Central memory CD8-positive, alpha-beta T cell (primary cell): ENCODE measurements at regions not wholly inside any gene's neighbourhood (a gene's known extent, or its start where the extent isn't known, plus 50 kb on each side); places are given as distances from the start of the nearest gene placed in this dataset.

Experiments used
- ATAC-seq: fragments of 150-1000 bp; cut with Tn5 transposase; replicated peaks from 2 replicates; pipeline ENCODE4 v1.10.0; 2022; ENCODE audit warnings: mild to moderate bottlenecking, moderate FRiP score, moderate number of reproducible peaks; ENCODE audit not compliant: poor library complexity, severe bottlenecking; ENCODE audit errors: extremely low read depth
- DNase-seq, 2 donors: peaks; one replicate each; pipeline ENCODE4 v3.0.0; 2021; ENCODE audit warnings: low spot score in 2 of 2
- H3K27ac Mint-ChIP-seq: one replicate; pipeline ENCODE4 v1.8.0; 2022; ENCODE audit warnings: low read depth, mild to moderate bottlenecking, moderate library complexity, mixed read lengths
- H3K27me3 Mint-ChIP-seq: one replicate; pipeline ENCODE4 v1.8.0; 2022; ENCODE audit warnings: mixed read lengths
- H3K36me3 Mint-ChIP-seq: one replicate; pipeline ENCODE4 v1.8.0; 2022; ENCODE audit warnings: mild to moderate bottlenecking, moderate library complexity, mixed read lengths; ENCODE audit not compliant: insufficient read depth
- H3K4me1 Mint-ChIP-seq: one replicate; pipeline ENCODE4 v1.8.0; 2022; ENCODE audit warnings: mixed read lengths
- H3K4me3 Mint-ChIP-seq: one replicate; pipeline ENCODE4 v1.8.0; 2022; ENCODE audit warnings: mild to moderate bottlenecking, moderate library complexity, mixed read lengths
- H3K9me3 Mint-ChIP-seq: one replicate; pipeline ENCODE4 v1.8.0; 2022; ENCODE audit warnings: mixed read lengths

DNA sequence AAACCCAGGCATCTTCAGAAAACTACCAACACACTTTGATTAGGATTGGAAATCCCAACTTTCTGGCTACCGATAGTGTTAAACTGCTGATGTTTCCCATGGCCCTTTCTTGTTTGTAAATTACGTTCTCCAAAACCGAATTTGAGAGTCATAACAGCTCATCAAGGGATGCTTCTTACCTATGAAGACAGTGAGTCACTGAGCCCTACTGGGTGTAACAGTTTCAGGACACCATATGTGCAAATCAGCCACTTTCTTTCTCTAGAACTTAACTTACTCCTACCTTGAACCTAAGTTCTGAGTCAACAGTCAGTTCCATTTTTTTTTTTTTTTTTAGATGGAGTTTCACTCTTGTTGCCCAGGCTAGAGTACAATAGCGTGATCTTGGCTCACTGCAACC lies 410.1 kb upstream of the TSHZ3 start:
- no peak for ATAC-seq
- H3K4me1 Mint-ChIP-seq = no peaks in the 10 kb centered on the region
- no peaks in the 10 kb centered on the region for H3K9me3 Mint-ChIP-seq
- no peak overlapping the region for H3K4me3 Mint-ChIP-seq
- H3K27ac Mint-ChIP-seq = no peak overlapping the region
- H3K27me3 Mint-ChIP-seq = no peaks in the 10 kb centered on the region
- DNase-seq = no peak
- peaks cover 1% of the 10 kb centered on the region for H3K36me3 Mint-ChIP-seq

DNA sequence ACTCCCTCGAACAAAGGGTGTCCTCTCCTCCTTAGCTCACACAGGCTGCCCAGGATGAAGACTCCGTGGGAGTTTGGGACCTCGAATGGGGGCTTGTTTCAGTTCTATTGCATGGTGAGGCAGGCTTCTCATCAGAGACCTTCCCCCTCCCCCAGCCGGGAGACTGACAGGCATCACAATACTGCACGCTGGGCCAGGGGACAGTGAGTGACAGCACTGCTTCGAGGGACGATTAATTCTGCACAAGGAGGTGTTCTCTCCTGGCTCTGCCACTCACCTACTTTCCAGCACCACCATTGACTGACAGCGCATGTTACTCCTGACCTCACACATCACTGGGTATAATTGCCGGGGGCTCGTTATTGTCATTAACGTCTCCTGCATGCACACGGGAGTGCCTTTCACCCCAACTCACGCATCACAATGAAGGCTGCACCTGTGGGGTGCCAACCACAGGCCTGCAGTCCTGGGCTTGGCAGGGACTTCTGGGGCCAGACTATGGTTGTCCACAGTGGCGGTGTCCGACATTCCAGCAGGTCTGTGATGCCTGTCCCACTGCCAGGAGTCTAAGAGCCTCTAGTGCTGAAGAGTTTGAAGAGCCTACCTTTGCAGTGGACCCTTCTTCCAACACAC lies 412.2 kb upstream of the TSHZ3 start:
- Mint-ChIP-seq H3K4me3 (no peak overlapping the region), H3K27ac (no peak overlapping the region), H3K36me3 (peaks cover 1% of the 10 kb centered on the region), H3K4me1 (no peaks in the 10 kb centered on the region), H3K9me3 (peaks cover 6% of the 10 kb centered on the region), H3K27me3 (peaks cover 12% of the 10 kb centered on the region)
- no peak for DNase-seq
- ATAC-seq = no peak

DNA sequence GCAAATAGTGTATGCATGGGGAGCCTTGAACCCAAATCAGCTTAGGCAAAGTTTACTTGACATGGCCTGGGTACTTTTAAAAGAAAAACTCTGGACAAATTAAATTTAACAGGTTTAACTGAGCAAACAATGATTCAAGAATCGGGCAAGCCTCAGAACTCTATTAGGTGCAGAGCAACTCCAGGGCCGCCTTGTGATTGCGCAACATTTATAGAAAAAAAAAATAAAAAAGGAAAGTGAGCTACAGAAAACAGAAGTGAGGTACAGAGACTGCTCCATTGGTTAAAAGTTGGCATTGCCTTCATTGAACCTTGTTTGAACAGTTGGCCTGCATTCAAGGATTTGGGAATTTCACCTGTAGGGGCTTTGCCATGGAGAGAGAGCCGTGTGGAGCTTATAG lies 421.0 kb upstream of the TSHZ3 start:
- ATAC-seq (no peak), DNase-seq (no peak)
- no peak overlapping the region for H3K27ac Mint-ChIP-seq
- H3K4me3 Mint-ChIP-seq = no peak overlapping the region
- peaks cover 5% of the 10 kb centered on the region for H3K27me3 Mint-ChIP-seq
- H3K4me1 Mint-ChIP-seq = no peaks in the 10 kb centered on the region
- H3K36me3 Mint-ChIP-seq = no peaks in the 10 kb centered on the region
- H3K9me3 Mint-ChIP-seq = no peaks in the 10 kb centered on the region

DNA sequence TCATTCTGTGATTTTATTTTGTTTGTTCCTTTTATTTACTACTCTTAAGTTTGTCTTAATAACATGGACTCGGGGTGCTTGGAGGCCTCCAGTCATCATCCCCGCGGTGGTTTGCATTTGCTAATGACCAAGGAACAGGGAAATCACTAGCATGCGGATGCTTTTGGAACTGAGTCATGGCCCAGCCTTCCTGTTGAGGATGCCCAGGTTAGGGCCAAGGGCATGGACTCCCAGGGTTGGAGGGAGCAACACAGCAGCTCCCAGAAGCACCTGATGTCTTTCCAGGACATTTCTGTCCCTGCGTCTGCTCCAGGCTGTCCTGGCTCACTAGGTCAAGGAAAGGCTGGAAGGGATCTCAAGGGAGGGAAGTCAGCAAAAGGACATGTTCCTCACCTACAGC lies 423.7 kb upstream of the TSHZ3 start:
- no peak overlapping the region for H3K27ac Mint-ChIP-seq
- H3K4me3 Mint-ChIP-seq = no peak overlapping the region
- ATAC-seq (no peak), DNase-seq (no peak)
- no peaks in the 10 kb centered on the region for H3K4me1 Mint-ChIP-seq
- no peaks in the 10 kb centered on the region for H3K27me3 Mint-ChIP-seq
- no peaks in the 10 kb centered on the region for H3K9me3 Mint-ChIP-seq
- no peaks in the 10 kb centered on the region for H3K36me3 Mint-ChIP-seq

DNA sequence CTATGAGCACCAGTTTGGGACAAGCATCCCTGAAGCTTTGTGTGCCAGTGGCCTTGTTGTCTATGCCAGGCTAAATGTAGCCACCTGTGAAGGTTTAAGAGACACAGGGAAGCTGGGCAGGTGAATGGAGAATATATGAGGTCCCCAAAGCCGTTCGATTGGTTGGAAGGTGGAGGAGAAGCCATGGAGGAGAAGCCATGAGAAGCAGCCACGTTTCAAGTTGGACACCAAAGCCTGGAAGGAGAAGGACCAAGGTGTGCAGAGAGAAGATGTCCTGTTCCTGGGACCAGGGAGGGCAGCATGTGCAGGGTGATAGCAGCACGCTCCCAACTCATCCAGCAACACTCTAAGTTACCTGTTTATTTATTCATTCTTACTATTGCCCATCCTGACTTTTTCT lies 432.3 kb upstream of the TSHZ3 start:
- H3K4me1 Mint-ChIP-seq = no peaks in the 10 kb centered on the region
- H3K4me3 Mint-ChIP-seq = no peak overlapping the region
- H3K27me3 Mint-ChIP-seq = no peaks in the 10 kb centered on the region
- no peak for DNase-seq
- H3K27ac Mint-ChIP-seq = no peak overlapping the region
- no peaks in the 10 kb centered on the region for H3K36me3 Mint-ChIP-seq
- ATAC-seq = no peak
- H3K9me3 Mint-ChIP-seq = no peaks in the 10 kb centered on the region

DNA sequence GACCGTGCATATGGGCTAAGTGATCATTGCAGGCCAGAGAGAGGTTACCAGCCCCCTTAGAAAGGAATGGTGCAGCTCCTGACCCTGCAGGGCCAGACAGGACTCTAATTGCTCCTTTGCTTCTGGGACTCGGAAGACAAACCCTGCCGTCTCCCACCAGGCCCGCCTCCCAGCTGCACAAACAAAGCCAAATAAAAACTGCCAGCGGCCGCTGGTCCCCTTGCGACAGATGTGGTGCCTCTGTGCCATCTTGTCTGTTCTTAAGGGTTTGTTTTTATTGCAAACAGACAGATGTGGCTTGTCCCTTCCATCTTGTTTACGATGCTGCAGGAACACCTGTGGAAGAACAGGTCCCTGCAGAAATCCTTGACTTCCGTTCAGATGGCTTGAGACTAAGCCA lies 434.4 kb upstream of the TSHZ3 start:
- ATAC-seq (no peak), DNase-seq (no peak)
- H3K4me3 Mint-ChIP-seq = no peak overlapping the region
- H3K27ac Mint-ChIP-seq = no peak overlapping the region
- no peaks in the 10 kb centered on the region for H3K4me1 Mint-ChIP-seq
- H3K9me3 Mint-ChIP-seq = no peaks in the 10 kb centered on the region
- no peaks in the 10 kb centered on the region for H3K36me3 Mint-ChIP-seq
- peaks cover 16% of the 10 kb centered on the region for H3K27me3 Mint-ChIP-seq

DNA sequence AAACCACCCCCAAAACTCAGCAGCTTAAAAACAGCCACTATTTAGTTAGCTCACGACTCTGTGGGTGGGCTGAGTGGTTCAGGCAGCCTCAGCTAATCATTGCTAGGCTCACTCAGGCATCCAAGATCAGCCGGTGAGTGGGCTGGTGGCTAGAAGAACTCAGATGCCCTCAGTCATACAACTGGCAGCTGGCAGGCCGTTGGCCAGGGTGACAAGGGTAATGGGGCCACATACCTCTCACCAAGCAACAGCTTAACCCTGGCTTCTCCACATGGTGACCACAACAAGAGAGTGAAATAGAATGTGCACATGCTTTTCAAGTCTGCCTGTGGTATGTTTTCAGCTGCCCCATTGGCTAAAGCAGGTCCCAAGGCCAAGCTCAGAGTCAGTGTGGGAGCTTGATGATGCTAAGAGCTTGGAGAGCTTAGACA lies 435.4 kb upstream of the TSHZ3 start:
- Mint-ChIP-seq H3K9me3 (no peaks in the 10 kb centered on the region), H3K4me3 (no peak overlapping the region), H3K4me1 (no peaks in the 10 kb centered on the region), H3K36me3 (no peaks in the 10 kb centered on the region), H3K27me3 (peaks cover 19% of the 10 kb centered on the region), H3K27ac (no peak overlapping the region)
- ATAC-seq (no peak), DNase-seq (no peak)

DNA sequence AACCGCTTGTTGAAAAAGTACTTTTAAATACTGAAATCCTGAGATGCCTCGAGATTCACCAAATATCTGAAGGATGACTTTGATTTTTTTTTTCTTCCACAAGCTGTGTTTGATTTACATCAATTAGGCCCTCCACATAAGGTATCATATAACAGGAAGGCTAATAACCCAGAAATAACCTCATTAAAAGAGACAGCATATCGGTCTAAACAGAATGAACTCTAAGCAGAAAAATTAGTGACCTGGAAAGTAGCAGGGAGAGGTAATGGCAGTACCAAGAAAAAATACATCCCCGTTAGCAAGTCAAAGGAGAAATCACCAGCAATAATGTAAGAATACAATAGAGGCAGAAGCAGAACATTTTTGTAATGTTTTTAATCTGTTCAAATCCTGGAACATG lies 452.4 kb upstream of the TSHZ3 start:
- H3K36me3 Mint-ChIP-seq = no peaks in the 10 kb centered on the region
- H3K4me1 Mint-ChIP-seq = no peaks in the 10 kb centered on the region
- no peak overlapping the region for H3K27ac Mint-ChIP-seq
- peaks cover 9% of the 10 kb centered on the region for H3K9me3 Mint-ChIP-seq
- DNase-seq = no peak
- ATAC-seq = no peak
- no peak overlapping the region for H3K4me3 Mint-ChIP-seq
- peaks cover 10% of the 10 kb centered on the region for H3K27me3 Mint-ChIP-seq

DNA sequence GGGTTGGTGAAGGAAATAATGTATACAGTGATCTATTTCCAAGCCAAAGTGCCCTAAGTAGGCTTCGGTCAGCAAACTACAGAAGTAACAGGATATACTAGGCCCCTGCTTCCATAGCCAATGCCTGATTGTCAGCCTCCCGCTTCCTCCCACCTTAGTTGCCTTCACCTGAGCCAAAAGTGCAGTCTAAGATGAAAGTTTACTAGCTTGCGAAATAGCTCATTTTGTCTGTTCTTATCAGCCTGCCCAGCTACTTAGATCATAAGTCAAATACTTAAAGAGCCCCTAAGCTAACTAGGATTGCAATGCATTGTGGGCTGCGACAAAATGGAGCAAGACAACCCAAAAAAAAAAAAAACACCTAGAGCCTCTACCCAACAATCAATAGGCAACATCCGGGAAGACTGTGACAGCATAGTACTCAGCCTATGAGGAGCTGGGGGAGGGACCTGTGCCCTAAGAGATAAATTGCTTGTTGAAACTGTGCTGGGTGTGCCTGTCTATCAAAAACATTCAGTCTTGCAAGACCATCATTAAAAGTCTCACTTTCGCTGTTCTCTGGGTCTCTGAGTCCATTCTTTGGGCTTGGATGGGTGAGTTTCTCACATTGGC lies 454.7 kb upstream of the TSHZ3 start:
- Mint-ChIP-seq H3K9me3 (peaks cover 5% of the 10 kb centered on the region), H3K36me3 (no peaks in the 10 kb centered on the region), H3K4me1 (no peaks in the 10 kb centered on the region), H3K27me3 (peaks cover 10% of the 10 kb centered on the region), H3K4me3 (no peak overlapping the region), H3K27ac (no peak overlapping the region)
- DNase-seq (no peak), ATAC-seq (no peak)

DNA sequence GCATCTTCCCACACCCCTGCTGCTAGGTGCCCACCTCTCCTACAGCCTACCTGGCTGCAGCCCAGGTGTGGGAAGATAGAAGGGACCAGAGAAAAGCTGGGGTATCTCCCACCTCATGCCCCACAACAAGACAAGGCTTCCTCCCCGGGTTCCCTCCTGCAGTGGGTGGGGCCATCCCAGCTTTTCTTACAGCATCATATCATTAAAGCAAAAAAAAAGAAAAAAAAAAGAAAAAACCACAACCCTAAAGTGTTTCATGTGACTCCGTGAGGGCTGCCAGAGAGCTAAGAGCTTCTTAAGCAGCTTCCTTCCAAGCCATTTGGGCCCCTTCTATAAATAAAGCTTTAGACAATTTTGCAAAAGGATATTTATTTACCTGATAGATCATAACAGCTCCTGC lies 455.4 kb upstream of the TSHZ3 start:
- Mint-ChIP-seq H3K36me3 (no peaks in the 10 kb centered on the region), H3K27me3 (peaks cover 10% of the 10 kb centered on the region), H3K27ac (no peak overlapping the region), H3K9me3 (peaks cover 5% of the 10 kb centered on the region), H3K4me1 (no peaks in the 10 kb centered on the region), H3K4me3 (no peak overlapping the region)
- ATAC-seq (no peak), DNase-seq (no peak)

DNA sequence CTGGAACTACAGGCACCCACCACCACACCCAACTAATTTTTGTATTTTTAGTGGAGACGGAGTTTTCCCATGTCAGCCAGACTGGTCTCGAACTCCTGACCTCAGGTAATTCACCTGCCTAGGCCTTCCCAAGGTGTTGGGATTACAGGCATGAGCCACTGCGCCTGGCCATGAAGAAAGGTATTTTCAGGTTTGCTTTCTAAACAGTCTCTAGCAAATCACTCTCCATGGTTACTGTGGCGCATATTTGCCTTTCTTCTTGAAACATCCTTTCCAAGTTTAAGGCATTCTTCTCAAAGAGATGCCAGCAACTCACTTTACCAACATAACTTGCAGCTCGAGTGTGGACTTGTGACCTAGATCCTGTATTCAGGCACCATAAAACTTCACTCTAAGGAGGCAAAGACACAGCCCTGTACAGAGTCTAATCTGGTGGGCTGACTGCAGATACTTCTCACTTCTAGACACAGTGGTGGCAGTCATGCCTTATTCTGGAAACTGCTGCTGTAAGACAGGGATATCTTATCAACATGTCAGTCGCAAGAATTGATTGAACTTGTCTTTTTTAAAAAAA lies 461.4 kb upstream of the TSHZ3 start:
- DNase-seq (no peak), ATAC-seq (no peak)
- H3K9me3 Mint-ChIP-seq = no peaks in the 10 kb centered on the region
- H3K4me1 Mint-ChIP-seq = no peaks in the 10 kb centered on the region
- no peak overlapping the region for H3K4me3 Mint-ChIP-seq
- H3K27ac Mint-ChIP-seq = no peak overlapping the region
- no peaks in the 10 kb centered on the region for H3K36me3 Mint-ChIP-seq
- H3K27me3 Mint-ChIP-seq = no peaks in the 10 kb centered on the region

DNA sequence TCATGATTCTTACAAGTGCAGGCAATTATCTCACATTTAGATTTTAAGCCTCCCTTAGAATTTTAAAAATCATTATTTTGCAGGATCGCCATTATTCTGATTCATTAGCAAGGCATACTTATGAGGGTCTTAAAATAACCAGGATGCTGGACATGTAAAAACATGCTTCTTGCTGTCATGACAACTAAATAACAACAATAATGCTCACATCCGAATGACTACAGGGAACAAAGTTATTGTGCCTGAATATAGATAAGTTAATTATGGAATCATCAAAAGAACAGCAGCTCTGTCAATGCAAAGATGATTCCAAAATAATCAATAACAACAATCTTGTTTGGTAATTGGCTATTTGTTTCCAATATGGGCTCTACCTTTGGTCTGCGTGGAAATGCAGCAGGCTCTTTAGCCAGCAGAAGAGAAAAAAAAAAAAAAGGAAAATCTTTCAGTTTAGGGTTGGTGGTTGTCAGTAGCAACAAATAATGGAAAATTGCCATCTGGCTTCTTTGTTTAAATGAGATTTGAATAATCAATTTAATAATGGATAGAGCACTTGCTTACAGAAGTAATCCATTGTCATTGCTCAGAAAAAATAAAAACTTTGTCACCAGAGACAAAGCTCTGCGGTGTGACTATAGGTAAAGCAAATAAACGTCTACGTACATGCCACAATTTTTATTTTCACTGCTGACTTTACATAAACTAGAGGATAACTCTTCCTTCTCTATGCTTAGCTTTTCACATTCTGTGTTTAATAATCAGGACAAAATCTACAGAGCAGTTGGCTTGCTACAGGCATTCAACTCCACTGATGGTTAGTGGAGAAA lies 468.9 kb upstream of the TSHZ3 start:
- ATAC-seq = no peak
- DNase-seq = no peak
- no peaks in the 10 kb centered on the region for H3K27me3 Mint-ChIP-seq
- peaks cover 20% of the 10 kb centered on the region for H3K9me3 Mint-ChIP-seq
- H3K27ac Mint-ChIP-seq = no peak overlapping the region
- H3K36me3 Mint-ChIP-seq = no peaks in the 10 kb centered on the region
- H3K4me3 Mint-ChIP-seq = no peak overlapping the region
- no peaks in the 10 kb centered on the region for H3K4me1 Mint-ChIP-seq

DNA sequence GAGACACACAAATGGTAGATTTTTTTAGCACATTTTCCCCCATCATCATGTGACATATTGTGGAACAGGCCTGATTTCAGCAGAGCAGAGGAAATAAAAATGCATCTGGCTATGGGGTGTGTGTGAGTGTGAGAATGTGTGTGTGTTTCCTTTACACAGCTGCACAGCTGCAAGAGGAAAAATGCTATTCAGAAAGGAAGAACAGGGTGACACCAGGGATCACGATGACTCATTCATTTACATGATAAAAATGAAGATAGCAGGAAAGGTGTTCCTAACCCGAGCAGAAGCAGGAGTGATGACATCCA lies 469.5 kb upstream of the TSHZ3 start:
- Mint-ChIP-seq H3K36me3 (no peaks in the 10 kb centered on the region), H3K4me1 (no peaks in the 10 kb centered on the region), H3K27ac (no peak overlapping the region), H3K4me3 (no peak overlapping the region), H3K27me3 (no peaks in the 10 kb centered on the region), H3K9me3 (peaks cover 20% of the 10 kb centered on the region)
- no peak for ATAC-seq
- DNase-seq = no peak
